ENCODE measurements at regions not wholly inside any gene's neighbourhood (a gene's known extent, or its start where the extent isn't known, plus 50 kb on each side); places are given as distances from the start of the nearest gene placed in this dataset.

DNA sequence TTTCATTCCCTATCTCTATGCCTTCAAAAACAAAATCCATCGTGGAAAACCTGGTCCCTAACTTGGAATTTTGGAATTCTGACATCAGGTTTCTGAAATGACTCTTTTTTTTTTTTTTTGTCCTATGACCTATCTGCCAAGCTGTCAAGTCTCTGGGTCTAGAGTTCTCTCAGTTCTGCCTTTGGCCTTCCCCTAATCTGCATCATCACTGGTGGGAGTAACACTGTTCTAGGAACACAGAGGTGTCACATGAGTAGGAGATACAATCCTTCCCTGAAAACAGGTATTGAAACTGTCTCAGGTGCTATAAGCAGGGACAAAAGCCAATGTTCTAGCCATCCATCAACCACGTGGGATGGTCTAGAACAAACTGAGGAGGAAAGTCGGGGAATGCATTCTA lies 142.0 kb upstream of the ATP1B1 start:
- DNase-seq (ENCODE audit: low read depth) = no peak

DNA sequence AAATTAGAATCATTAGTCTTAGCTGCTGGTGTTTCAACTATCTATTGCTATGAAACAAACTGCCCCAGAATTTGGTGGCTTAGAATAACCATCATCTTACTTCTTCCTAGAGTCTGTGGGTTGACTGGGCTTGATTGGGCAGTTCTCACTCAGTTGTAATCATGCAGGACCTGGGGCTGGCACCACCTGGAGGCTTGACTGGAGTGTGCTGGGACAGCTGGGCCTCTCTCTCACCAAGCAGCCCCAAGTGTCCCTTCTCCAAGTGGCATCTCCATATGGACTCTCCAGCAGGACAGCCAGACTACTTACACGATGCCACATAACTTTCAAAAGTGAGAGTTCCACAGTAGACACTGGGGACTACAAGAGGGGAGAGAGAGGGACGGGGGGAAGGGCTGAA lies 140.3 kb upstream of the ATP1B1 start:
- no peak for DNase-seq (ENCODE audit: low read depth)

DNA sequence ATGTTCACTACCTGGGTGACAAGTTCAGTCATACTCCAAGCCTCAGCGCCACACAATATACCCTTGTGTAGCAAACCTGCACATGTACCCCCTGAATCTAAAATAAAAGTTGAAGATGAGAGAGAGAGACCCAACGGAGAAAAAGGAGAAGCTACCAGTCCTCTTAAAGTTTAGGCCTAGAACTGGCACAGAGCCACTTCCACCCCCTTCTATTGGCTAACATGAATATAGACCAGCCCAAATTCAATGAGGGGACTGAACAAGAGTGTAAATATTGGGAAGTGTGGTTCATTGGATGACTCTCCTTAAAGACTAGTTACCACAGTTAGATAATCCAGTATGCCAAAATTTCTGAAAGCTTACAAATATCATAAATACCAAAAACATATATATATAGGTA lies 139.9 kb upstream of the ATP1B1 start:
- no peak for DNase-seq (ENCODE audit: low read depth)

DNA sequence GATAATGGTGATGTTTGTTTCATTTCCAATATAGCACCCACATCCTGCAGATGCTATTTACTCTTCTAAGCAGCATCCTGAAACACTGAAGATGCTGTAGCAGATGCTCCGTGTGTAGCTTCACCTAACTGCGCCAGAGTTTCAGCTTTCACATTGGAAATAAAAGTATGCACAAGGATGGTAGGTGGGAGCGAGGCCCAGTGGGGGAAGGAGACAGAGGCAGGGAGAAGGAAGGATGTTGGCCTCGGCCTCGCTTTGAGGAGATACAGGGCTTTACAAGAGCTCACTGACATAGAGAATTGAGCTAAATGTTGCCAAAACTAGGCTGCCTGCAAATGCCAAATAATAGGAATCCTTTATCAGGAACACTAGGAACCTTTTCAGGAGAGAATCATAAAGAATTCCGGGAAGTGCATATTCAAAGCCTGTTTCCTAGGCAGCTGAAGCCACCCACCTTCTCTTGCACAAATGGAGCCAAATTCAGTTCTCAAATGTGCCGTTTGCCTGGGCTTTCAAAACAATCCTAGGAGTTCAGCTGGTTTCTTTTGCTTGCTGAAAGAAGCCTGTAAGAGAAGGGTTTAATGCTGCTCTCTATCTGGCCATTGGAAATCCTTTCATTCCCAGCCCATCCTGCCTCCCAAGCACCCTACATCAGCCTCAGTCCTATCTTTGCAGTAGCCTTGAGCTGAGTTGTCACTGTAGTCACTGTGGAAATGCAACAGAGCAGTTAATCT lies 135.4 kb upstream of the ATP1B1 start:
- no peak for DNase-seq (ENCODE audit: low read depth)

DNA sequence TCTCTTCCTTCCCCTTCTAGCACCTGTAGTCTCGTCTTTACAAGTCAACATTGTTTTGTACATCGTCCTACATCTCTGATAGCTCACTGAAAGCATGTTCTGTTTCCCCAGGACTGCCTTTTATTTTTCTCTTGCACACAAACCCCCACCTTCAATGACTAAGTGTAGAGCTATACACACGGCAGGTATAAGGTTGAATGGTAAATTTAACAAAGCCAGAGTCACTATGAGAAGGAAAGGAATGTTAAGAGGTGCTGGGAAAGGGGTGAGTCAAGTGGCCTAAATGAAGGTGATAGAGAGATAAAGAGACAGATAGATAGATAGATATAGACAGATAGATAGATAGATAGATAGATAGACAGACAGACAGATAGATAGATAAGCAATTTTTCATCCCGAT lies 134.3 kb upstream of the ATP1B1 start:
- DNase-seq (ENCODE audit: low read depth) = no peak

DNA sequence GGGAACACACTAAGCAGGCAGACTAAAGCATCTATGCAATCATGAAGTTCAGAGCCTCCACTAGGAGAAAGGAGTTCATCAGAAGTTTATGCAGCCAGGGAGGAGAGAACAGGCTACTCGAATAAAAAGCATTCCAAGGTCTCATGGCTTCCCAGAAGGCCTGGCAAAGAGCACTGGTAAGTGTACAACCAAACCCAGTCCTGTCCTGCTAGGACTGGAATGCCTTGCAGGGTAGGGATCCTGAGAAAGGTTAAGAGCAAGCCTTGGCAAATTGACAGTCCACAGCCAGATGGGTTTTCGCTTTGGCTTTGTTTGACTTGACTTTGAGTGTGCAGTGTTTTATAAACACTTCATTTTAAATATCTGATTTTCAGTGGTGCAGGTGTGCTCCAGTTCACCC lies 133.6 kb upstream of the ATP1B1 start:
- DNase-seq (ENCODE audit: low read depth) = no peak

DNA sequence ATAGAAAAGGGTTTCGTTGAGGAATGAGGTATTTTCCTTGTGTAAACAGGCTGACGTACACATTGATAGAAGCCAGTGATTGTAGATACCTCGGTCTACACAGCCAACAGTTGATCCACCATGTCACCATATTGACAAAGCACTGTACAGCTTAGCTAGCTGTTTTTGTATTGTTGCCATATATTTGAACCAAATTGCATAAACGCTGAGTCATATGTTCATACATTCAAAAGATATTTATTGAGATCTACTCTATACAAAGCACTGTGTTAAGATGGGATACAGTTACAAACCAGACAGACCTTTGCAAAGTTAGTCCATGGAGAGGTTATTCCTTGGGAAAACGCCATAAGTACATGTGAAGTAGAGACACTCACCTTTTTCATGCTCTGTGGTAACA lies 132.4 kb upstream of the ATP1B1 start:
- no peak for DNase-seq (ENCODE audit: low read depth)

DNA sequence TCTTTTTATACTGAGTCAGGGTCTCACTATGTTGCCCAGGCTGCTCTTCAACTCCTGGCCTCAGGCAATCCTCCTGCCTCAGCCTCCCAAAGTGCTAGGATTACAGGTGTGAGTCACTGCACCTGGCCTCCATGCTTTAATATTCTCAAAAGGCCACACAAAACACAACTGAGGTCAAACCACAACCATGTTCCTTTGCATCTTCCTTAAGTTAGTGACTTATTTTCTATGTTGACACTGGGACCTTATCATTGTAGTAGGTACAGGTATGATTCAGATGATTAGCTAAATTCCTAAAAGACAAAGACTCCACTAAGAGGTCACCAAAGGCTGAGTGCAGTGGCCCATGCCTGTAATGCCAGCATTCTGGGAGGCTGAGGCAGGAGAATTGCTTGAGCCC lies 131.9 kb upstream of the ATP1B1 start:
- no peak for DNase-seq (ENCODE audit: low read depth)

DNA sequence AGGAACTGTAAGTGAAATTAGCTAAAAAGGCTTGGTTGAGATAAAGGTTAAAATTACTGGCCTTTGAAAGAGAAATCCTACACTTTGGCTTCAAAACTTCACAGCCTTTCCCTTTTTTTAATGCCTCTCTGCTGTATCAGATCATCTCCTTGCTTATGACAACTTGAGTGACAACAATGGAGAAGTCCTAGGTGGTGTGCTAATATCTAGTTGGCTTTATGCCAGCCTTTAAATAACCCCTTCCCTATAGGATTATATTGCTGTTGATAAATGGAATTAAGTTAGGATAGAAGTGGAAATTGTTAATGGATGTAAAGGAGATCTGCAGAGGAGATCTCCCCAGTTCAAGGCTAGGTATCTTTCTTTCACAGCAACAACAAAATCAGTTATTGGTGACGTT lies 130.2 kb upstream of the ATP1B1 start:
- DNase-seq (ENCODE audit: low read depth) = no peak

DNA sequence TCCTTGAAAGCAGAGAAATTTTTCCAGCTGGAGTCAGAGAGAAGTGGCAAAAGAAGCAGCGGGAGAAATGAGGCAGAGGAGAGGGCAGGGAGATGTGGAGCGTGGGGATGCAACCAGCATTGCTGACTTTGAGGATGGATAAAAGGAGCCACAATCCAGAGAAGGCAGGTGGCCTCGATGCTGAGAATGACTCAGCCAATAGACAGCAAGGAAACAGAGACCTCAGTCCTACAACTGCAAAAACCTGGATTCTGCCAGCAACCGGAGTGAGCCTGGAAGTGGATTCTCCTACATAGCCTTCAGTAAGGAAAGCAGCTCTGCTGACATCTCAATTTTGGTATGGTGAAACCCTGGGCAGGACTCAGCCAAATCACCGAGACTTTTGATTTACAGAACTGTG lies 128.9 kb upstream of the ATP1B1 start:
- DNase-seq (ENCODE audit: low read depth) = no peak

DNA sequence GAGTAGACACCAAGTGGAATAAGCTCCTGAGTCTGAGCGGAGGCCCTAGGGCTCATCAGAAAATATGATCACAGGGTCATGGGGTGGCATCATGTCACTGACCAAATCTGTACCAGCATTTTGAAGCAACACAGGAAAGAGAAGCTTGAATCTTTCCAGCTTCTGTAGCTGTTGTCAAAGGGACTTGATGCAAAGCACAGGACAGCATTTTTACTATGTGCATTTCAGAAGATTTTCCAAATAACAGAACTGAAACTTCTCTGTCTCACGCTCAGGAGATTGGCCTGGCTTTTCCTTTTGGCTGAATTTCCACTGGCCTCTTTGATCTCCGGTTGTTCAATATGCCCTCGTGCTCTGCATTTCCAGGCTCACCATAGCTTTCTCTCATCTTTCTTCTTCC lies 127.2 kb upstream of the ATP1B1 start:
- DNase-seq (ENCODE audit: low read depth) = no peak

DNA sequence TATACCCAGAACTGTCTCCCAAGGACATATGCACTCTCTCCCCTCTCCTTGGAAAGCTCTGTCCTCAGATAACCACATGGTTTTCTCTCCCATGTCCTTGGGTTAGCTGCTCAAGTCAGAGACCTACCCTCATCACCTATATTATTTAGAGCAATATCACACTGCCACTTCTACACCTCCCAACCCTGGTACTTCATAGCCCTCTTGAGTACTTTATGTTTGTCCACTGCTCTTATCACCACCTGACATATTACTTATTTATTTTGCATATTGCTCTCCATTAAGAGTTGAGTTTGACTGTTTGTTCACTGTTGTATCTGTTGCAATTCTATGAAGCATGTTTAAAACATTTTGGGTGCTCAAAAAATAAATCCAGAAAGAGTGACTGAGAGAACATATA lies 126.3 kb upstream of the ATP1B1 start:
- DNase-seq (ENCODE audit: low read depth) = no peak

DNA sequence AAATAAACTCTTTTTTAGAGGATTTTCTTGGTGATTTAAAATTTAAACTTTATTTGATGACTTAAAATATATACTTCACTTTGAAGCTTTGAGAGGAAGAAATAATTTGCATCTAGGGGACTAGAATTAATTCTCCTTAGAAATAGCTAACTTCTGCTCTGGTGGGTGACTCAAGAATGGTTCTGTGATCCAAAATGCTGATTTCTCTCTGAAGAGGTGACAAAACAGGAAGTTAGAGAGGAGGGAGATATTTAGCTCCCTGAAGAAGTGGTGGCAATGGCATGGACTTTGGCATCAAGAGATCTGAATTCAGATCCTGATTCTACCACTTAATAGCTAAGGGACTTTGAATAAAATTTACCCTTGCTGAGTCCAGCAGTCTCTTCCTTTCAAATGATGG lies 125.8 kb upstream of the ATP1B1 start:
- no peak for DNase-seq (ENCODE audit: low read depth)

DNA sequence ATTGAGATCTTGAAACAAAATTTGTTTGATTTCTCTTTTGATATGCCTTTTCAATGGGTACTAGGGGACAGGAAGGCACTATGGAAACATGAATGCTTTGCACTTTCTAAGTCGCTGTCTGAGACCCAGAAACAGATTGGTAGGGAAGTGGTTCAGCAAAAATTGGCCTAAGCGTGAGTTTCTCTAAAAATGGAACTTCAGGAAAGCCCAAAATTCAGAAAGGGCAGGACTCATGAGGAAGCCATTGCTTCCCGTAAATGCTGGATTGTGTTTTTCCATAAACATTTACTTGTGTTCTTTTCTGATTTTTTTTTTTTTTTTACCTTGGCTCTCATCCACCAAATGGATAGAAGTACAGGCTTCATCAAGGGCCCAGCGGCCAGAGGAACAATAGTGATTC lies 123.7 kb upstream of the ATP1B1 start:
- DNase-seq (ENCODE audit: low read depth) = no peak

DNA sequence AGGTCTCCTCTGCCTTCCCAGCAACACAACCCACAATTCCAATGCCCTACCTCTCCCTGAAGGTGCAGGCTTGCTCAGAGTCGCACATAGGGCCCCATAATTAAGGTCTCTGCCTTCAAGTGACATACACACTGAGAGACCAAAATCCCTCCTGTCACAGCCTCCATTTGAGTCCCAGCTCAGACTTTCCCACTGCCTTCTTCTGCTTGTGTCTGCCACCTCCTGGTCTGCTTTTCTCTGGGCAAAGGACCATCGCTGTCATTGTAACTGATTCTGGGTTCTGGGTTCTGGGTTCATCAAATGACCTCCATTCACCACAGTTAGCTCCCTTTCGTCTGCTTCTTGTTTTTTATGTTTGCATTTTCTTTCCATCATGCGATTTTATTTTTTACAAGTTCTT lies 119.2 kb upstream of the ATP1B1 start:
- no peak for DNase-seq (ENCODE audit: low read depth)

DNA sequence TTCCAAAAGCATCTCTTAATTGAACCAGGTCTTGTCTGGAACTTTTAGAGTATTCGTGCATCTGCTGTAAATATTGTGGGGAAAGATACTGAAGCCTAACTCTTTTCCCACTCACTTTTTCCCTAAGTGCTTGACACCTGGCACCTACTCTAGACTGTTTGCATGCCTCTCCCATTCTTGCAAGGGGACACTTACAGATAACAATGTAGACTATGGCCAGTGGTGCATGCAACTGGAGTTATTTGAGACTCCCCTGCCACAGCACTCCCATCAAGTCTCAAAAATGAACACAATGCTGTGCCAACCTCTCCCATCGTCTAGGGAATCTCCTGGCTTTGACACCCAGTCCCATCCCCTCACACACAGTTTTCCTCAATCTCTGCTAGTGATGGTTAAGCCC lies 118.6 kb upstream of the ATP1B1 start:
- DNase-seq (ENCODE audit: low read depth) = no peak

DNA sequence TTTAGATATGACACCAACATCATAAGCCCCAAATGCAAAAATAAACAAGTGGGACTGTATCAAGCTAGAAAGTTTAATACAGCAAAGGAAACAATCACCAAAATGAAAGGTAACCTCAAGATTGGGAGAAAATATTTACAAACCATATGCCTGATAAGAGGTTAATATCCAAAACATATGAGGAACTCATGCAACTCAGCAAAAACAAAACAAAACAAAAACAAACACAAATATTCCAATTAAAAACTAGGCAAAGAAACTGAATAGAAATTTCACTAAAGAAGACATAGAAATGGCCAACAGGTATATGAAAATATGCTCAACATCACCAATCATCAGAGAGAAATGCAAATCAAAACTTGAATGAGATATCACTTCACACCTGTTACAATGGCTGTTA lies 116.5 kb upstream of the ATP1B1 start:
- no peak for DNase-seq (ENCODE audit: low read depth)

DNA sequence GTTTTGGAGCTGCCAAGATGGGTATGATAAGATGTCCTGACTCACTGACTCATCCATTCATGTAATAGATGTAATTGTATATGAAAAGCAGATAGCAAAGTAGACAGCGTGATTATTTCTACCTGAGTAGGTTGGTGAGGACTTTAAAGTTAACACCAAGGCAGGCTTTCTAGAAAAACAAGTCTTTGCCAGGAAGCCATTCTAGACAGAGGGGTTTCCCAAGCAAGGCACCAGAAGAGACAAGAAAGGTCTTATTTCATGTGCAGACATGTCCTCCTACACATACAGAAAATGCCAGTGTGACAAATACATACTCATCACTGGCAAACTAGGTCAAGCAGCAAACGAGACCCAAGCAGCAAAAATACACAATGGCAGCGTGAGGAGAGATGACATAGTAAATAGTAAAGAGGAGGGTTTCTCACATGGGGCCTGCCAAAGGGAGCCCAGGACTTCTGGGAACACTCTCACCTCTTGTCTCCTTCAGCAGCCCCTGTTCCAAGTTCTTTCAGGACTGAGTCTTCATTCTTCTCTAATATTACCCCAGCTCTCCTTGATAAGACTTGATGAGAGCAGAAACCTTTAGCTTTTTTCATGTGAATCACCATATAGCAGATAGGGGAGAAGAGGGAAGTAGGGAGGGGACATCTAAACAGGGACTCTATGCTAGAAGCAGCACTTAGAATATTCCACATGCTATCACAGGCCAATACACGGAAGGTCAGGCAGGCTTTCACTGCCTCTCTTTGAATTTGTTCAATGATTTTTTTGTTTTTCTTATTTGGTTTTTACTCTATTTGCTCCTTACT lies 114.6 kb upstream of the ATP1B1 start:
- DNase-seq (ENCODE audit: low read depth) = no peak

DNA sequence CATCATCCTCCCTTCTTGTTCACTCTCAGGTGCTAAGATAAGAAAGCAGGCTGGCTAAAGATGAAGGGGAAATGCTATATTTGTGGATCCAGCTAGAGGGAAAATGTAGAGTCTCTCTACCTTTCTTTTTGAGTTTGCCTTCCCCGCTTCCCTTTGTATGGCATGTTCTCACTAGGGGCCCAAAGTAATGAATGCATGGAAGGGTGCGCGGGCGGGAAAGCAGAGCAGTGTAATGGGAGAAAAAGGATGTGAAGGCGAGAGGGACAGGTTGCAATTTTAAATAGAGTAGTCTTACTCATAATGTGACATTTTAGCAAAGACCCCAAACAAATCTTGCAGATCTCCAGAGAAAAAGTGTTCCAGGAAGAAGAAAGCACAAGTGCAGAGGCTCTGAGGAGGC lies 105.1 kb upstream of the ATP1B1 start:
- no peak for DNase-seq (ENCODE audit: low read depth)

DNA sequence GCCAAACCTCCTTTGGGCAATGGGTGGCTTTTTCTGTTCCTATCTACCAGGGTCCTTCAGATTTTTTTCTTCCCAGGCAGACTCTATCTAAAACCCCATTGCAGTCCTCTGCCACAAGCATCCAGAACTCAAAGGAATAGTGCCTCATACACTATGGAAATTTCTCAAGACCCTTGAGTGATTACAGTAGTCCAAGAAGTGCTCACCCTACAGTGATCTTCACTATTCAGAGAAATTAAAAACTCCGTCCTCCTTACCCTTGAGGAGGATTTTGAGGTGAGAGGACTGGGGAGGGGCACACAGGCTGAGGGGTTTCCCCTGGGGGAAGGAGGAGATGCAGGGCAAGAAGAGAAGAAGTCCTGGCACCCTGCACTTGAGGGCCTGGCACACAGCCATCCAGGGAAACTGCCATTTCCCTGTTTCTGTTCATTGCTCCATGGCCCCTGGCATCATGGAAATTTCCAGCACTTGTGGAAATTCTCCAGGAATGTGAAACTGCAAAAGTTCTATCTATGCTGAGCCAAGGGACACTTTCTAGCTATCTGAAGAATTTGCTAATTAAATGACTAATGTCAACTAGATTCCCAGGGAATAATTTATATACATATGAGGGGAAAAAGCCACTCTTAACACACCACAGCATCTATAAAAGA lies 102.5 kb upstream of the ATP1B1 start:
- DNase-seq (ENCODE audit: low read depth) = no peak

DNA sequence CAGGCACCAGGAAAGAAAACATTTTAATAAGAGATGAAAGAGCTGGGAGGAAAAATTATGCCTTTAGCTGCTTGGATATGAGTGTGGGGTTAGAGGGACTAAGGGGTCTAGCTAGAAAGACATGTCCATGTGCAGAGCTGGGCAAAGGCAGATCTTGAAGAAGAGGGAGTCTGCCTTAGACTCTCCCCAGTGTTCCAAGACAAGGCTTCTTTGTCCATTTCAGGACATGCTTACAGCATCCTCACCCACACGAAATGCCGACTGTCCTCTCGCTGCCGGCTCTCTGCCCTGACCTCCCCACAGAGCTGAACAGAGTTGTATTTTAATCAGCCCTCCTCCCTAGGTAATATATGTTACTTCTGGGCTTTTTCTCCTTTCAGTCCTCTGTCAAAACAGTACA lies 100.7 kb upstream of the ATP1B1 start:
- no peak for DNase-seq (ENCODE audit: low read depth)

DNA sequence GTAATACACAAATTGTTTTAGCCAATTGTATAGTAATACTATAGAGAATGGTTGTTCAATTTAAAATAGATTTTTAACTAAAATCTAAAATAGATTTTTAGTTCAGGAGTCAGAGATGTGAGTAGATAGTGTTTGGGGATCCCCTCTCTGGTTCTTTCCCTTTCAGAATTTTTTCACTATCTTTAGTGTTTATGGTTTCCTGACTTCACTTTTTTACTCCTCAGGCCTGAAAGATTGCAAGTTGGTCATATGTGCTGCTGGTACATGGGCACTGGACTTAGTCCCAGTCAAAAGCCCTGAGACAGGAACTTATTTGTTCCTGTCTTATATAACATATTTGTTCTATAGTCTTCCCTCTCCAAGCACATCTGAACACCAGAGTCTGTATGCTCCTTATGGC lies 96.8 kb upstream of the ATP1B1 start:
- no peak for DNase-seq (ENCODE audit: low read depth)

DNA sequence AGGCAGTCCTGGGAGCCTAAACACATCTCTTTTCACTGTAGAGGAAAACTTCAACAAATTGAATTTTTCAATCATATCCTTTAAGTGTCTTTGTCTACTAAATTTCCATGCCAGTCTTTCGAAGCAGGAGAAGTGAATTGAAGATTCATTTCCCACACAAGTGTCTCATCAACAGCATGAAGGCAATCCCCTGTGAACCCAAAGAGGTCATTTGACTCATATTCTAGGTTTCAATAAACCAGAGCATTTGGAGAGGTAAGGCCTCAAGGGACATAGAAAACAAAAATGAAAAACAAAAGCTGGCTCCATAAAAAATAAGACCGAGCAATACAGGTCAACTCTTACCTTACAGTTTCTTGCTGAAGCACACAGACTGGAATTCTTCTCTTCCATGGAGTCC lies 94.1 kb upstream of the ATP1B1 start:
- no peak for DNase-seq (ENCODE audit: low read depth)

All from activated gamma-delta T cell treated with anti-CD3 and anti-CD28 coated beads, Interleukin-2, amount 50 U/mL, for 16 hours (primary cell).